ENCODE measurements at regions not wholly inside any gene's neighbourhood (a gene's known extent, or its start where the extent isn't known, plus 50 kb on each side); places are given as distances from the start of the nearest gene placed in this dataset.
"Not testable (repeated sequence)": the region's sequence is repeated elsewhere in the genome, so short reads cannot be mapped to it uniquely, and the experiment has no call there.

- no peak for DNase-seq
Observed at GRCh38 chrX:34270434-34270833, 138.3 kb upstream of the FAM47A start.

GRCh38 chrX:34238896-34239295, 106.8 kb upstream of the FAM47A start:
- no peak for DNase-seq

GRCh38 chrX:34230156-34230555, 98.0 kb upstream of the FAM47A start:
- DNase-seq: not testable (repeated sequence)

- DNase-seq: no peak
Observed at GRCh38 chrX:34227804-34228203, 95.7 kb upstream of the FAM47A start.

GRCh38 chrX:34223574-34223973, 91.5 kb upstream of the FAM47A start:
- no peak for DNase-seq

- DNase-seq: no peak
Observed at GRCh38 chrX:34218063-34218462, 85.9 kb upstream of the FAM47A start.

- no peak for DNase-seq
Observed at GRCh38 chrX:34197946-34198345, 65.8 kb upstream of the FAM47A start.

Data from occipital lobe (tissue), 1 donor.